ENCODE measurements at regions not wholly inside any gene's neighbourhood (a gene's known extent, or its start where the extent isn't known, plus 50 kb on each side); places are given as distances from the start of the nearest gene placed in this dataset.

- Histone ChIP-seq H3K36me3 (replicated peaks in 1 of 2; ENCODE audit: control insufficient read depth in 1 of 2, insufficient read depth in 2 of 2, low read length in 2 of 2) (no peaks in the 10 kb centered on the region), H3K4me2 (replicated peaks; ENCODE audit: extremely low read depth, low read length, poor library complexity, severe bottlenecking) (no peak overlapping the region), H3K9ac (ENCODE audit: insufficient read depth, low read length, poor library complexity, severe bottlenecking) (no peak overlapping the region), H3K79me2 (ENCODE audit: insufficient read depth, low read length) (no peaks in the 10 kb centered on the region), H3K27me3 (ENCODE audit: control insufficient read depth in 2 of 2, insufficient read depth in 2 of 2, low read length in 2 of 2) (no peaks in the 10 kb centered on the region), H3K27ac (ENCODE audit: low read depth in 1 of 2, low read length in 2 of 2) (no peak overlapping the region), H3K4me1 (ENCODE audit: control insufficient read depth in 1 of 2, insufficient read depth in 2 of 2, low read length in 2 of 2) (no peaks in the 10 kb centered on the region), H4K20me1 (ENCODE audit: insufficient read depth, low read length) (no peaks in the 10 kb centered on the region), H3K9me3 (replicated peaks in 1 of 2; ENCODE audit: control insufficient read depth in 1 of 2, insufficient read depth in 1 of 2, low read length in 2 of 2) (no peaks in the 10 kb centered on the region), H3K4me3 (replicated peaks in 1 of 3; ENCODE audit: low read depth in 2 of 3, low read length in 3 of 3) (no peak overlapping the region), H2AFZ (ENCODE audit: insufficient read depth, low read depth, low read length, poor library complexity, severe bottlenecking) (no peak overlapping the region)
- Mint-ChIP-seq H3K9me3 (peaks cover 0 to 4% (median 0%) of the 10 kb centered on the region in 7 donors), H3K27me3 (ENCODE audit: low read depth in 3 of 3) (peaks cover 0 to 4% (median 3%) of the 10 kb centered on the region in 3 donors), H3K36me3 (no peaks in the 10 kb centered on the region), H3K27ac (no peak overlapping the region), H3K4me1 (no peaks in the 10 kb centered on the region), H3K4me3 (no peak overlapping the region)
- 61% methylated on average over 2 of the region's 4 CpGs for WGBS (ENCODE audit: insufficient coverage)
- no peak for DNase-seq
- TF ChIP-seq, protein P1, sequence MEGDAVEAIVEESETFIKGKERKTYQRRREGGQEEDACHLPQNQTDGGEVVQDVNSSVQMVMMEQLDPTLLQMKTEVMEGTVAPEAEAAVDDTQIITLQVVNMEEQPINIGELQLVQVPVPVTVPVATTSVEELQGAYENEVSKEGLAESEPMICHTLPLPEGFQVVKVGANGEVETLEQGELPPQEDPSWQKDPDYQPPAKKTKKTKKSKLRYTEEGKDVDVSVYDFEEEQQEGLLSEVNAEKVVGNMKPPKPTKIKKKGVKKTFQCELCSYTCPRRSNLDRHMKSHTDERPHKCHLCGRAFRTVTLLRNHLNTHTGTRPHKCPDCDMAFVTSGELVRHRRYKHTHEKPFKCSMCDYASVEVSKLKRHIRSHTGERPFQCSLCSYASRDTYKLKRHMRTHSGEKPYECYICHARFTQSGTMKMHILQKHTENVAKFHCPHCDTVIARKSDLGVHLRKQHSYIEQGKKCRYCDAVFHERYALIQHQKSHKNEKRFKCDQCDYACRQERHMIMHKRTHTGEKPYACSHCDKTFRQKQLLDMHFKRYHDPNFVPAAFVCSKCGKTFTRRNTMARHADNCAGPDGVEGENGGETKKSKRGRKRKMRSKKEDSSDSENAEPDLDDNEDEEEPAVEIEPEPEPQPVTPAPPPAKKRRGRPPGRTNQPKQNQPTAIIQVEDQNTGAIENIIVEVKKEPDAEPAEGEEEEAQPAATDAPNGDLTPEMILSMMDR (IDR thresholded peaks at IDR 0.05), result no peak
- intact Hi-C loops (cut with micrococcal nuclease), result no loop called here
These were observed 107.7 kb downstream of the MAT2B start for GRCh38 chr5:163613150-163613442.

- Mint-ChIP-seq H3K4me1 (no peaks in the 10 kb centered on the region), H3K27me3 (ENCODE audit: low read depth in 3 of 3) (peaks cover 0 to 3% (median 2%) of the 10 kb centered on the region in 3 donors), H3K36me3 (no peaks in the 10 kb centered on the region), H3K9me3 (peaks cover 0 to 4% (median 0%) of the 10 kb centered on the region in 7 donors), H3K27ac (no peak overlapping the region), H3K4me3 (no peak overlapping the region)
- intact Hi-C loops (cut with micrococcal nuclease), result no loop called here
- Histone ChIP-seq H4K20me1 (ENCODE audit: insufficient read depth, low read length) (no peaks in the 10 kb centered on the region), H3K27me3 (ENCODE audit: control insufficient read depth in 2 of 2, insufficient read depth in 2 of 2, low read length in 2 of 2) (no peaks in the 10 kb centered on the region), H3K4me3 (replicated peaks in 1 of 3; ENCODE audit: low read depth in 2 of 3, low read length in 3 of 3) (no peak overlapping the region), H3K9ac (ENCODE audit: insufficient read depth, low read length, poor library complexity, severe bottlenecking) (no peak overlapping the region), H3K79me2 (ENCODE audit: insufficient read depth, low read length) (no peaks in the 10 kb centered on the region), H3K9me3 (replicated peaks in 1 of 2; ENCODE audit: control insufficient read depth in 1 of 2, insufficient read depth in 1 of 2, low read length in 2 of 2) (no peaks in the 10 kb centered on the region), H3K36me3 (replicated peaks in 1 of 2; ENCODE audit: control insufficient read depth in 1 of 2, insufficient read depth in 2 of 2, low read length in 2 of 2) (no peaks in the 10 kb centered on the region), H3K4me1 (ENCODE audit: control insufficient read depth in 1 of 2, insufficient read depth in 2 of 2, low read length in 2 of 2) (no peaks in the 10 kb centered on the region), H2AFZ (ENCODE audit: insufficient read depth, low read depth, low read length, poor library complexity, severe bottlenecking) (no peak overlapping the region), H3K4me2 (replicated peaks; ENCODE audit: extremely low read depth, low read length, poor library complexity, severe bottlenecking) (no peak overlapping the region), H3K27ac (ENCODE audit: low read depth in 1 of 2, low read length in 2 of 2) (no peak overlapping the region)
- DNase-seq, result no peak
- no CpG with 5 or more reads among the region's 3 CpGs for WGBS (ENCODE audit: insufficient coverage)
- TF ChIP-seq, protein P1 (IDR thresholded peaks at IDR 0.05), result no peak
These were observed 109.4 kb downstream of the MAT2B start for GRCh38 chr5:163614787-163615186.

Measured in CD14-positive monocyte (primary cell).